ENCODE measurements at regions not wholly inside any gene's neighbourhood (a gene's known extent, or its start where the extent isn't known, plus 50 kb on each side); places are given as distances from the start of the nearest gene placed in this dataset.

DNA sequence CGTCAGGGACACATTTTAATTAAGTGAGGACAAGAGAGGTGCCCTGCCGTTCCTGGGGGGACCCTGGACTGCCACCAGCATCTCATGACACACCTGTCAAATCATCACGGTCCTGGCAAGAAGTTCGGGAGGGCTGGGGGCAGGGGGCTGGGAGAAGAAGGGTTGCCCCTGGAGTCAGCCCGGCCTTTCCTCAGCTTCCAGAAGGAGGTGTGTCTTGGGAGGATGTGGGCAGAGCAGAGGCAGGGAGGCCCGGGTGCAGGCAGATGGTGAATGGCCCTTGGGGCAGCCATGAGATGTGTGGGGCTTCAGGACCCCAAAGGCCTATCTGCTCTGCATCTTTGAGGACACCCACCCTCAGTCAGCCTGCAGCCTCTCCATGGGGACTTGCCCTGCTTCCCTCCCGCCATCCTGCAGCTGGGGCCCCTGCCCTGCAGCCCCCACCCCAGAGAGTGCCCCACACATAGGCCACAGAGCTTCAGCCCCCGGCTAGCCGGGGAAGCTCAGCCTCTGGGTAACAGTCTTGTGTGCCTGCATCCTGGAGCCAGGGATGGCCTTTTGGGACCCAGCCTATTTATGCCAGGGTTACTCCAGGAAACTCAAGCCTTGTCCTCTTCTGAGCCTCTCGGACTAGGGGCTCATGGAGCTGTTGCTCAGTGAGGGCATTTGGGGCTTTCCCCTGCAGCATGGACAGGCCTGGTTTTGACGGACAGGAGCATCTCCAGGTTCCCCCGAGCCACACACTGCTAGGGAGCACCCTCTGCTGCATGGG, 178.5 kb downstream of the KIF26A start:
- DNase-seq (ENCODE audit: low read depth, low spot score): no peak
- Histone ChIP-seq H3K9me3 (ENCODE audit: control insufficient read depth, insufficient read depth, low read length) (no peaks in the 10 kb centered on the region), H3K4me3 (ENCODE audit: low read length) (no peak overlapping the region), H3K27me3 (ENCODE audit: control insufficient read depth, insufficient read depth, low read length) (no peaks in the 10 kb centered on the region), H3K27ac (ENCODE audit: low read length) (no peak overlapping the region), H3K4me1 (ENCODE audit: control insufficient read depth, insufficient read depth, low read length) (peaks cover 3% of the 10 kb centered on the region; the same call in 1 of the 2 replicates), H3K36me3 (ENCODE audit: control insufficient read depth, insufficient read depth, low read length) (no peaks in the 10 kb centered on the region; the same call in 1 of the 2 replicates)
- no CpG with 5 or more reads among the region's 12 CpGs for WGBS (ENCODE audit: insufficient coverage, insufficient read length)

DNA sequence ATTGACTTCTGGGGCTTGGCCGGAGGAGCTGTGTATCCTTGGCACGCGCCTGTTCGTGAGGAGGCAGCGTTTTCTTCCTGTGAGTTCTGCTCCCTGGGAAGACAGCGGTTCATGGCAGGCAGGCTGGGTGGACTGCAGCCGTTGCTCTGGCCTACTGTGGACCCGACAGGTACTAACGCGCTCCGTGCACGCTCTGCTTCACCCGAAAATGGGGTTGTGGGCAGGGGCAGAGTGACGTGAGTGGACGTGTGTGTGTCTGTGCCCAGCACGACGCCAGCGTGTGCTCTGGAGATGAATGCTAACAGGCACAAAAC, 179.1 kb downstream of the KIF26A start:
- H3K27me3 ChIP-seq (ENCODE audit: control insufficient read depth, insufficient read depth, low read length): no peaks in the 10 kb centered on the region
- H3K9me3 ChIP-seq (ENCODE audit: control insufficient read depth, insufficient read depth, low read length): no peaks in the 10 kb centered on the region
- H3K27ac ChIP-seq (ENCODE audit: low read length): no peak overlapping the region
- WGBS (ENCODE audit: insufficient coverage, insufficient read length): no CpG with 5 or more reads among the region's 18 CpGs
- no peak for DNase-seq (ENCODE audit: low read depth, low spot score)
- no peak overlapping the region for H3K4me3 ChIP-seq (ENCODE audit: low read length)
- H3K36me3 ChIP-seq (ENCODE audit: control insufficient read depth, insufficient read depth, low read length): no peaks in the 10 kb centered on the region; the same call in 1 of the 2 replicates
- H3K4me1 ChIP-seq (ENCODE audit: control insufficient read depth, insufficient read depth, low read length): peaks cover 3% of the 10 kb centered on the region; the same call in 1 of the 2 replicates

DNA sequence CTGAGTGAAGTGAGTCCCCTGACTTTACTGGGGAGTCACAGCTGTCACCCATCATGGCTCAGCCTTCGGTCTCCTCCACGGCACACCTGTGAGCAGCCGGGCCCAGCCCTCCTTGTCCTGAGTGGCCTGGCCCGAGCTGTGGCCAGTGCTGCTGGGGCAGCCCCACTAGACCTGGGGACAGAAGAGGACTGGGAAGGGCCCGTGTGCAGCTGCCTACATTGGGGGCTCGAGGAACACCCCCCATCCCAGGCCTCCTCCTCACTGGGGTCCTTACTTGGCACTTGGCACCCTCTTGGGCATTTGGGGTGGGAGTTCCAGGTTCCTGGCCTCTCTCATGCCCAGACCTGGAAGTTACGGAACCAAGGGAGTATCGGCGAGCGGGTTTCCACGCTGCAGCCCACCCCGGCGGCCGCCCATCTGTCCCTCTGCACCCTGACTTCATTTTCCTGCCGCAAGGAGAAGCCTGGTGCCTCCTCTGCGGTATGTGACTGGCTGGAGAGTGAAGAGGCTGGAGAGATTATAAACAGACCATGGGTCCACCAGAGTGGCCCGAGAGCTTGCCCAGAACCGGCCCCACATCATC, 179.7 kb downstream of the KIF26A start:
- H3K9me3 ChIP-seq (ENCODE audit: control insufficient read depth, insufficient read depth, low read length): no peaks in the 10 kb centered on the region
- H3K4me3 ChIP-seq (ENCODE audit: low read length): no peak overlapping the region
- no peaks in the 10 kb centered on the region; the same call in 1 of the 2 replicates for H3K36me3 ChIP-seq (ENCODE audit: control insufficient read depth, insufficient read depth, low read length)
- H3K27me3 ChIP-seq (ENCODE audit: control insufficient read depth, insufficient read depth, low read length): no peaks in the 10 kb centered on the region
- peaks cover 3% of the 10 kb centered on the region; the same call in 1 of the 2 replicates for H3K4me1 ChIP-seq (ENCODE audit: control insufficient read depth, insufficient read depth, low read length)
- no peak for DNase-seq (ENCODE audit: low read depth, low spot score)
- H3K27ac ChIP-seq (ENCODE audit: low read length): no peak overlapping the region
- WGBS (ENCODE audit: insufficient coverage, insufficient read length): no CpG with 5 or more reads among the region's 18 CpGs

DNA sequence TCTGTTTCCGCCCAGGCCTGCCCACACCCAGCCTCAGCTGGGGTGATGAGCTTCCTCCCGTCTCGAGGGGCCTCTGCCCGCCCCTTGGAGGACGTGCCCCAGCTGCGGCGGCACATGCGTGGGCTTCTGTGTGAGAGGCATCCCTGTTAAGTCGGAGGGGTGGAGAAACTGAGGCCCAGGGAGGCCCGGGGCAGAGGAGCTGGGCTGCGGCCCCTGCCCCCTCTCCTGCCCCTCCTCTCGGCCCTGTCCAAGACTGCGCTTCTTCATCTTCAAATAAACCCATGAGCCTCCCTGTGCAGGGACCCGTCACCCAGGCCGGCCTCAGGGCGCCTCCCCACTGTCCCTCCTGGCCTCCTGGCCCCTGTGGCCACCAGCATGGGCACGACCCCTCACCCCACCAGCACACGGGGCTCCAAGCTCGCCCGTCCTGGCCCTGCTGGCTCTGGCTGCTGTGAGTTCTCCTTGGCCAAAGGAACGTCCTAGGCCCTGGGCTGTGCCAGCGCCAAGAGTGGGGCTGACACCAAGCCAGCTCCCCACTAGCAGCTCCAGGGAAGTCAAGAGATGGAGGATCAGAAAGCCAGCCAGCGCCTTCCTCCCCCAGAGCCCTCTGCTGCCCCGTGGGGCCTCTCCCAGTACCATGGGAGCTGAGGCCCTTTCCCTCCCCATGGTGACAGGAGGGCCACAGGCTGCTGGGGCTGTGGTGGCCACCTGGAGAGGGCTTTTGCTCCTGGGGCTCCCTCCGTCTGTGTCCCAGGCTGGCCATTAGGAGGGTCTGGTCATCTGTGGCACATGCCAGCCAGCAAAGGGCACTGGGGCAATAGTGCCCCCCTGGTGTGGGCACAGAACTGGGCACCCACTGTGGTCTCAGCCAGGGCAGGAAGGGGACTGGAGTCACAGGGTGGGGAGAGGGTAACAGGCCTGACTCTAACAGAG, 180.4 kb downstream of the KIF26A start:
- no peak overlapping the region for H3K4me3 ChIP-seq (ENCODE audit: low read length)
- peaks cover 3% of the 10 kb centered on the region; the same call in 1 of the 2 replicates for H3K4me1 ChIP-seq (ENCODE audit: control insufficient read depth, insufficient read depth, low read length)
- no peaks in the 10 kb centered on the region for H3K27me3 ChIP-seq (ENCODE audit: control insufficient read depth, insufficient read depth, low read length)
- WGBS (ENCODE audit: insufficient coverage, insufficient read length): no CpG with 5 or more reads among the region's 25 CpGs
- no peak for DNase-seq (ENCODE audit: low read depth, low spot score)
- H3K36me3 ChIP-seq (ENCODE audit: control insufficient read depth, insufficient read depth, low read length): no peaks in the 10 kb centered on the region; the same call in 1 of the 2 replicates
- H3K9me3 ChIP-seq (ENCODE audit: control insufficient read depth, insufficient read depth, low read length): no peaks in the 10 kb centered on the region
- no peak overlapping the region for H3K27ac ChIP-seq (ENCODE audit: low read length)

DNA sequence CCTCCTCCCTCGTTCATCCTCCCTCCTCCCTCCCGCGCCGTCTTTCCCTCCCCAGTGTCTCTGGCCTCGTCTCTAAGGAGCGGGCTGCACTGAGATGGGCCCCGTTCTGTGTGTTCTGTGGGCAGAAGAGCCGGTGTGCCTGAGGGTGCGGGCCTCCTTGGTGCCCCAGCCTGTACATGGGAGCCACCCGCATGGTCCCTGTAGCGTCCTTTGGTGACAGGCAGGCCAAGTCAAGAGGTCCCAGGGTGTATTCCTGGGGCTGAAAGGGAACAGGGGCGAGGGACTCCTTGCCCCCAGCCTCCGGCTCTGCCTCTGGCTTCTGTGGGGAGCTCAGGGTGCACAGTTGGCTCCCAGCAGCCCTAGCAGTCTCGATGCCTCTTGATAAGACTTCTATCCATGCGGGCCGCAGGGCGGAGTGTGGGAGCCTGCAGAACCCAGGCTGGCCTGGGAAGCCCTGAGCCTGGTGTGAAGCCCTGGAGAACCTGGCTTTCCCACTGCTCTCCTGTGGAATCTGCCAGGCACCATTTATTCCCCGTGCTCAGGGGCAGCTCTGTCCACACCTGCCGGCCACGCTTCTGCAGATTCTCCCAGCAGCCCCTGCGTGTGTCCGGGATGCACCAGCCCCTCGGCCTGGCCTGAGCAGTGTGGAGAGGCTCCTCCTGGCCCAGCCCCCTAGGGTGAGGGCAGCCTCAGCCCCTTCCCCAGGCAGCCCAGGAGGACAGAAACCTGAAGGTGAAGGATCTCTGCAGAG, 181.3 kb downstream of the KIF26A start:
- DNase-seq (ENCODE audit: low read depth, low spot score): no peak
- Histone ChIP-seq H3K27me3 (ENCODE audit: control insufficient read depth, insufficient read depth, low read length) (no peaks in the 10 kb centered on the region), H3K9me3 (ENCODE audit: control insufficient read depth, insufficient read depth, low read length) (no peaks in the 10 kb centered on the region), H3K4me3 (ENCODE audit: low read length) (no peak overlapping the region), H3K27ac (ENCODE audit: low read length) (no peak overlapping the region), H3K36me3 (ENCODE audit: control insufficient read depth, insufficient read depth, low read length) (no peaks in the 10 kb centered on the region; the same call in 1 of the 2 replicates), H3K4me1 (ENCODE audit: control insufficient read depth, insufficient read depth, low read length) (peaks cover 3% of the 10 kb centered on the region; the same call in 1 of the 2 replicates)
- no CpG with 5 or more reads among the region's 23 CpGs for WGBS (ENCODE audit: insufficient coverage, insufficient read length)

DNA sequence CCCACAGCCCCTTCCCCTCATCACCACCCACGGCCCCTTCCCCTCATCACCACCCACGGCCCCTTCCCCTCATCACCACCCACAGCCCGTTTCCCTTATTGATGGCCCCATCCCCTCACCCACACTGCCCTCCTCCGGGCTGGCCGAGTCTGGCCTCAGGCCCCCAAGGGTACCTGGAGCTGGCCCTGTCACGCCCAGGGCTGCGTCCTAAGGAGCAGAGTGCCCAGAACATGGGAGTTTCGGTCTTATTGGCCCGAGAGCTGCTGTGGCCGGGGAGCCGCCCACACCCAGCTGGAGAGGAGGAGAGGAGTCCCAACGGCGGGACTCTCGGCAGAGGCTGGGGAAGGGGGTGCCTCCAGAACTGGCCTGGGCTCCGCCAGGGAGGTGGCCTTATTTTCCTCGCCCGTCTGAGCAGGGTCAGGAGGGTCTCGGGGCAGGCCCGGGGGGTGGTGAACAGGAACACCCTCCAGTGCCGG, 182.3 kb downstream of the KIF26A start:
- no peak overlapping the region for H3K27ac ChIP-seq (ENCODE audit: low read length)
- no peaks in the 10 kb centered on the region for H3K27me3 ChIP-seq (ENCODE audit: control insufficient read depth, insufficient read depth, low read length)
- H3K36me3 ChIP-seq (ENCODE audit: control insufficient read depth, insufficient read depth, low read length): no peaks in the 10 kb centered on the region; the same call in 1 of the 2 replicates
- no peaks in the 10 kb centered on the region for H3K9me3 ChIP-seq (ENCODE audit: control insufficient read depth, insufficient read depth, low read length)
- no peak overlapping the region for H3K4me3 ChIP-seq (ENCODE audit: low read length)
- DNase-seq (ENCODE audit: low read depth, low spot score): no peak
- peaks cover 1% of the 10 kb centered on the region; the same call in 1 of the 2 replicates for H3K4me1 ChIP-seq (ENCODE audit: control insufficient read depth, insufficient read depth, low read length)
- WGBS (ENCODE audit: insufficient coverage, insufficient read length): no CpG with 5 or more reads among the region's 20 CpGs

DNA sequence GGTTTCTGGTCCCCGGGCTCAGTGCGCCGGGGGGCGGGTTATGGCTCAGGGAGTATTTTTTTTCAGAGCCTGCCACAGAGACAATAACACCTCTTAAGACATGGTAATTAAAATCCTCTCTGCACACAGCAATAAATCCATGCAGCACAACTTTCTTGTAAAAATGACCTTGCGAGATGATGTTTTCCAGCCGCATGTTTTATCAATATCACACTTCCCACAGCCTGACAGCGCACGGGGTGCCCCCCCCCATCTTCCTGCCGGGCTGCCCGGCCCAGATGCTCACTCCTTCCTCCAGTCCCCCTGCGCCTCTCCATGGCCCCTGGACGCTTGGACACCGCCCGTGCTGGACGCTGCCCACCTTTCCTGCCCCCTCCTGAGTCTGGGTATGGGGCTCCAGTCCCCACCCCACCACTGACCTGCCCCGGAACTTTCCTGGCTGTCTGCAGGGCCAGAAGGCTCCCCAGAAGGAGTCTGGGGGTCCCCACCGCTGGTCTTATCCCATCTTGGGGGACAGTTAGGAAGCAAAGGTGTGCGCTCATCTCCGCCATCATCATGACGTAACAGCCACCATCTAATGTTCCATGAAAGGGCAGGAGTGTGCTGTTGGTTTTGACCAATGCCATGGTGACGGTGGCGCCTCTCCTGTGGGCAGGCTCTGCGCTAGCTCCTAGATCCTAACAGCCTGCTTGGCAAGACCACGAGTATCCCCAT, 182.9 kb downstream of the KIF26A start:
- Histone ChIP-seq H3K27ac (ENCODE audit: low read length) (no peak overlapping the region), H3K4me1 (ENCODE audit: control insufficient read depth, insufficient read depth, low read length) (peaks cover 1% of the 10 kb centered on the region; the same call in 1 of the 2 replicates), H3K36me3 (ENCODE audit: control insufficient read depth, insufficient read depth, low read length) (no peaks in the 10 kb centered on the region; the same call in 1 of the 2 replicates), H3K9me3 (ENCODE audit: control insufficient read depth, insufficient read depth, low read length) (no peaks in the 10 kb centered on the region), H3K27me3 (ENCODE audit: control insufficient read depth, insufficient read depth, low read length) (no peaks in the 10 kb centered on the region), H3K4me3 (ENCODE audit: low read length) (no peak overlapping the region; the same call in 1 of the 2 replicates)
- no peak for DNase-seq (ENCODE audit: low read depth, low spot score)
- no CpG with 5 or more reads among the region's 24 CpGs for WGBS (ENCODE audit: insufficient coverage, insufficient read length)

DNA sequence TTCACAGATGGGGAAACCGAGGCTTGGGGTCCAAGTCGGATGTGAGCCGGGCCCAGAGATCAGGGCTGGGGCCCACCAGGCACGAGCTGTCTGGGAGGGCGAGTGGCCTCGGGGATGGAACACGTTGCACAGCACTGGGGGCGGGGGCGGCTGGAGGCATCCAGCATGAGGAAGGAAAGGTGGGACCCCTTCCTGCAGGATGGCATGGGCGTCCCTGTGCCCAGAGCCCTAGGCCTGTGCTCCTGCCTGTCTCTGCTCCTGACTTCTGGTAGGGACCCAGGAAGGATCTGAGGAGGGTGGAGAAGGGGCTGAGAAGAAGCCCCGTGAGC, 183.4 kb downstream of the KIF26A start:
- Histone ChIP-seq H3K4me1 (ENCODE audit: control insufficient read depth, insufficient read depth, low read length) (peaks cover 1% of the 10 kb centered on the region; the same call in 1 of the 2 replicates), H3K27ac (ENCODE audit: low read length) (no peak overlapping the region), H3K9me3 (ENCODE audit: control insufficient read depth, insufficient read depth, low read length) (no peaks in the 10 kb centered on the region), H3K36me3 (ENCODE audit: control insufficient read depth, insufficient read depth, low read length) (no peaks in the 10 kb centered on the region), H3K4me3 (ENCODE audit: low read length) (no peak overlapping the region), H3K27me3 (ENCODE audit: control insufficient read depth, insufficient read depth, low read length) (no peaks in the 10 kb centered on the region)
- no CpG with 5 or more reads among the region's 11 CpGs for WGBS (ENCODE audit: insufficient coverage, insufficient read length)
- no peak for DNase-seq (ENCODE audit: low read depth, low spot score)

DNA sequence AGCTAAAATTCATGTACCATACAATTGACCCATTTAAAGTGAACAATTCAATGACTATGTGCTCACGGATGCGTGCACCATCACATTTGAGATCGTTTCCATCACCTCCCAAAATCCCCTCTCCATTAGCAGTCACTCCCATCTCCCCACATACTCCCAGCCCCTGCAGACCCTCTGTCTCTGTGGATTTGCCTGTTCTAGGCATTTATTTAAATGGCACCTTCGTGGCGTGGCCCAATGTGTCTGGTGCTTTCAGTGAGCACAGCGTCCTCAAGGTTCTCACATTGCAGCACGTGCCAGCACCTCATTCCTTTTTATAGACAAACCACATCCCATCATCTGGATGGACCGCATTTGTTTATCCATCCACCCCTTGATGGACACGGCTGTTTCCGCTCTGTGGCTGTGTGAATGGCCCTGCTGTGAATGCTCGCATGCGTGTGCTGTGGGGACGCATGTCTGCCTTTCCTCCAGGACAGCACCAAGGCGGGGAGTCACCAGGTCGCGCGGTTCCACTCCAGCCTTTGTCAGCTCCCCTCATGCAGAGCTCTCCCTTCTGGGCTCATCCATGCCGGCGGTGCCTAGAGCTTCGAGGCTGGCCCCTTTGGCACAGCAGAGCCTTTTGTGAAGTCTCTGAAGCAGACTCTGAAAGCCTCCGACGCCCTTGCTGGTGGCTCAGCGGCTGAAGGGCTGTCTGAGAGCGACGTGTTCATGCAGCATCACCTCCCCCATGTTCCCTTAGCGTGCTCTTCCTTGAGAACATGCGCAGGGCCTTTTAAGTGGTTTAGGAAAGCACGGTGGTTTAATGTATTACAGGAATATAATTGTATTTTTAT, 184.4 kb downstream of the KIF26A start:
- Histone ChIP-seq H3K4me3 (ENCODE audit: low read length) (no peak overlapping the region), H3K4me1 (ENCODE audit: control insufficient read depth, insufficient read depth, low read length) (peaks cover 1% of the 10 kb centered on the region; the same call in 1 of the 2 replicates), H3K27ac (ENCODE audit: low read length) (no peak overlapping the region), H3K27me3 (ENCODE audit: control insufficient read depth, insufficient read depth, low read length) (no peaks in the 10 kb centered on the region), H3K9me3 (ENCODE audit: control insufficient read depth, insufficient read depth, low read length) (no peaks in the 10 kb centered on the region), H3K36me3 (ENCODE audit: control insufficient read depth, insufficient read depth, low read length) (no peaks in the 10 kb centered on the region)
- DNase-seq (ENCODE audit: low read depth, low spot score): no peak
- no CpG with 5 or more reads among the region's 28 CpGs for WGBS (ENCODE audit: insufficient coverage, insufficient read length)

Data from iPS DF 6.9 (cell line).